H54 (cell line): ENCODE measurements at regions not wholly inside any gene's neighbourhood (a gene's known extent, or its start where the extent isn't known, plus 50 kb on each side); places are given as distances from the start of the nearest gene placed in this dataset.

Source experiments
- DNase-seq: peaks from one replicate; pipeline ENCODE4 v3.0.0; 2011; ENCODE audit warnings: low spot score, mixed read lengths; ENCODE audit not compliant: insufficient read length
- FAIRE-seq: peaks from 3 replicates; lab custom pipeline; 2011; peaks lifted over from hg19 to GRCh38; lab: Jason Lieb, UNC
- POLR2A ChIP-seq: IDR thresholded peaks from 2 replicates; pipeline ENCODE4 v1.6.1; 2011; ENCODE audit warnings: low read depth, mild to moderate bottlenecking, low read length

DNA sequence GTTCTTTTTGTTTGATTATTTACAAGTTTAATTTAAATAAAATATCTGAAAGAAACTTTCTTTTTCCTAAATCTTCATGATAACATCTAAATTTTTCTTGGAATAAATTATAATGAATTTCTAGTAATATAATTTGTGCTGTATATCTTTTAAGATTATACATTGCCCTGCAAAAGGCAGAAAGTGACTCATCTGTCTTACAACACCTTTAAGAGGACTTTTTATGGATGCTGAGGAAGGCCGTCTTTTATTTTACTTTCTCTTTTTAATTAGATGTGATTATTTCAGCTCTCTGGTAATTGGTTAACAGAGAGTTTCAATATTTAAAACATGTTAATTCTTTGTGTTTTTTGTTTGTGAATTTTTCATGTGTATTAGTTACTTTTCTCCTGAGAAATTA lies 598.4 kb downstream of the RPL10L start:
- FAIRE-seq (no peak), DNase-seq (no peak)
- no peak for TF ChIP-seq POLR2A

GRCh38 chr14:46051796-46052195 lies 599.8 kb downstream of the RPL10L start:
- FAIRE-seq (no peak), DNase-seq (no peak)
- no peak for TF ChIP-seq POLR2A

DNA sequence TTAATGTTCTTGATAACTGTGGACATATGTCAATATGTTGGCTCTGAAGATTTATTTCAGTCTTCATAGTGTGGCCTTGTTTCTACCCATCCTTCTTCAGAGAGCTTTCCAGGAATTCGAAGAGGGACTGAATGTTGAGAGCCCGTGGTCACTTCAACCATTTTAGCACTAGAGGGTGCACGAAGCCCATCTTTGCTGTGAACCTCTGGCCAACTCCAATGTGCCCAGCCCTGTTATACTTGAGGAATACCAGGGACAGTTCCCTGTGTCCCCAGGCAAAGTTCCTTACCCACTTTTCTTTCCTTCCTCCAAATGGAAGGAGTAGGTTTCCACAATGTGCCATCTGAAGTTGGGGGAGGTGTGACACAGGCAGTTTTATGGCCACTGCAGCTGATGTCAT lies 603.5 kb downstream of the RPL10L start:
- no peak for TF ChIP-seq POLR2A
- DNase-seq (no peak), FAIRE-seq (peak; percentile 84)

GRCh38 chr14:46036099-46036498 lies 615.5 kb downstream of the RPL10L start:
- DNase-seq (no peak), FAIRE-seq (no peak)
- TF ChIP-seq POLR2A, result no peak

GRCh38 chr14:46034305-46034704 lies 617.3 kb downstream of the RPL10L start:
- FAIRE-seq, result no peak
- TF ChIP-seq POLR2A, result no peak
- no peak for DNase-seq

DNA sequence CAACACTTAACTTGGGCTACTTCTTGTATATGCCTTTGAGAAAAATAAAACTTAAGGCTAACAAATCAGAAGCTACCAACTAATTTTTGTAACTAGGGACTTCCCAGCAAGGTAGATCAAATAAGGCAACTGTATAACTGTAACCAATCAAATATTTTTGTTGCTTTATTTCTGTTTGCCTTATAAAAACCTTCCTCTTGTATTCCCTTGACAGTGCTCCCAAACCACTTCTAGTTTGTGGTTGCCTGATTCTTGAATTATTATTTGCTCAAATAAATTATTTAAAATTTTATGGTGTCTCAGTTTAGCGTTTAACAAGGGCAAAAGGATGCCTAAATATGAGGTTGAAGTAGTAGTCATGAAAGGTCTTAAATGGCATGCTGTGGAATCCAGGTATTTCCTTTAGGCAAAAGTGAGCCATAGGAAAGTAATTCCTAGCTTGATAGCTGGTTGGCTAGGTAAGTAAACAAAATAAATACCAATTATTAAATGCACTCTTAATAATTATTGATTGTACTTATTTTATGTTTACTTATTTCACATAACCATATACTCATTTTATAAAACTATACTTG lies 632.6 kb downstream of the RPL10L start:
- TF ChIP-seq POLR2A, result no peak
- FAIRE-seq (no peak), DNase-seq (no peak)

DNA sequence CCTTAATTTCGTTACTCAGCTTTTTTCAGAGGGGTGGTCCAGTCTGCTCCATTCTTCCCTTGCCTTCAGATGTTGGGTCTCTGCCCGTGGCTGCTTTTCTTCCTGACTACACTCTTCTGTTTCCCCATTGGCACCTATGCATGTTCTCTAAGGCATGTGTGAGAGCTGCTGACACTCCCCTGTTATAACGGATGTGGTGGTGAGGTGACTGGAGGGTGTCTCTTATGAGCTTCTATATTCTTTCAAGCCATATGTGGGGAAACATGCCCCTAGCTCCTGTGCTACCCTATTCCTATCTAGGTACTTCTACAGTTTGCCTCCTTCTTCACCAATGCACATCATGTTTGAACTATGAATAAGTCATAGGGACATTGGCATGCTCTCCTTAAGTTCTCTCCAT lies 643.2 kb downstream of the RPL10L start:
- no peak for TF ChIP-seq POLR2A
- DNase-seq, result no peak
- no peak for FAIRE-seq

DNA sequence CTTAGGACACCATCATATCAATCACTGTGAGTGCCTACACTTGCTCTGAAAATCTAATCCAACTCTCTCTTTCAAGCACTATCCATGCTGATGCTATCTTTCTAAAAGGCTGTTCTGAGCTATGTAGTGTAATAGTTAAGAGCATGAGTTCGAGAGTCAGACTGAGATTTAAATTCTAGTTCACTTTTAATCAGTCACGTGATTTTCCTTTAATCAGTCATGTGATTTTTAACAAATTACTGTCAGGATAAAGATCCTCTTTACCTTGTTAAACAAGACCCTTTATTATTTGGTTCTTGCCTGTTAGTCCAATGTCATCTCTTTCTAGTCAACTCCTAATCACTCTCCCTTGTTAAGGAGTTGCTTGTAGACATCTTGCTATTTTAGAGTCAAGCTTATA lies 653.0 kb downstream of the RPL10L start:
- no peak for FAIRE-seq
- TF ChIP-seq POLR2A, result no peak
- DNase-seq, result no peak

DNA sequence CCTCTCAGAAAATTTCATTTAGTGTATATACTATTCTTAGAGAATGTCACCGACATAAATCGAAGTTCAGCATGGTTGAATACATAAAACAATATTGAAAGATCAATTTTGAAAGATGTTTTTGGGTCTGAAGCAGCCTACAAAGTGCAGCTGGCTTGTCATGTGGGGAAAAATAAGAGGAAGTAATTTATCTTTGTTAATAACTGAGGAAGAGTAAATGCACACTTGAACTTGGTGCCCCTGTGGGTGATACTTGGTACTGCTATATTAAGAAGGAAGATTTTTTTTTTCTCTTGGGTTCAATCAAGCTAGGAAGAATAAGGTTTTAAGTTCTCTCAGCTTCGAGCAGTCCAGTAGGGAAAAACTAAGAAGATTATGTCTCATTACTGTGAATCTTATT lies 661.3 kb downstream of the RPL10L start:
- no peak for TF ChIP-seq POLR2A
- DNase-seq (no peak), FAIRE-seq (no peak)

DNA sequence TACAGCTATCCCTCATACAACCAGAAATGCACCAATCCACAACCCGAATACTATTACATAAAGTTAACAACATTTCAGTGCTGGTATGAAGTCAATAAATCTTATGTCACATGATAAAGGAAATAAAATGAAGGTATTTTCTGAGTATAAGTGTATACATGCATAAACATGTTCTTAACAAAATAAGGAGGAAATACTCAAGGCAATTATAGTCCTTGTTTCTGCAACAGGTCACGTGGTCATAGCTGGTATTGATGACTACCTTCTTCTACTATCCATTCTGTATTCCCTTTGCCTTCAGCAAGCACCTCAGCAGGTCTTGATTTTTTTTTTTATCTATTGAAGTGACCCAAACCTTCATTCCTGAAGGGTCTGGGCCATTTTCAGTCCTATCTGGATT lies 675.6 kb downstream of the RPL10L start:
- no peak for FAIRE-seq
- DNase-seq, result no peak
- TF ChIP-seq POLR2A, result no peak

GRCh38 chr14:45972416-45972815 lies 679.2 kb downstream of the RPL10L start:
- DNase-seq (no peak), FAIRE-seq (no peak)
- TF ChIP-seq POLR2A, result no peak

DNA sequence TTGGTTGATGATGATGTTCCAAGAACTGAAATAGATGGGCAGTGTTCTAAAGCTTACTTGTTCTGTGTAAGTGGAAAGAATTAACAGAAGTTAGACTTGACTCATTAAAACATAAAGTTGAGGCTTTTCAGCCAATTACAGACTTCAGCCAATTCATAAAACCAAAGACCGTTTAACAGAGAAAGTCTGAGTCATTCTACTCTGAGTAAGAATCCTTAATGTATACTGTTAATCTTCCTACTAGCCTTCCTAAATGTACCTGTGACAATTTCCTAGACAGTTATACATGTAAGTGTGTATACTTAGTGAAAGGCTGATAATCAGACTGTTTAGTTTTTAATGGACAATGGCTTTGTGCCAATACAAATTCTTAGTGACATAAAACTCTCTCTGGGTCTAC lies 681.0 kb downstream of the RPL10L start:
- FAIRE-seq (no peak), DNase-seq (no peak)
- no peak for TF ChIP-seq POLR2A

DNA sequence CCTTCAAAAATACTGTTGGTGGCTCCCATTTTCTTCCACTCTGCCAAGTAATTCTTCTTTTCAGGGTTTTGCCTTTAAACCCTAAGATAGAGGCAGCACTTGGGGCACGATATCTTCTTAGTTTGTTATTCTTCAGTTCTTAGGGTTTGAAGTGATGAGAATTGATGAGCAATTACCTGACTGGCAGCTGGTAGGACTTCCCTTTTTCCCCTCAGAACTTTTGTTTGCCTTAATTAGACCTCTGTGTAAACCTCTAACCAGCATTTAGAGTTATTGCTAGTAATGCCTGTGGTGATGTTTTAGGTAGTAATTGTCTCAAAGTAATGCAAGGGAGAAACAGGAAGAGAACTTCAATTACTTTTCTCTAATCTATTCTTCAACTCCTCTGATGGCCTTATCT lies 683.5 kb downstream of the RPL10L start:
- no peak for TF ChIP-seq POLR2A
- no peak for FAIRE-seq
- DNase-seq, result no peak

DNA sequence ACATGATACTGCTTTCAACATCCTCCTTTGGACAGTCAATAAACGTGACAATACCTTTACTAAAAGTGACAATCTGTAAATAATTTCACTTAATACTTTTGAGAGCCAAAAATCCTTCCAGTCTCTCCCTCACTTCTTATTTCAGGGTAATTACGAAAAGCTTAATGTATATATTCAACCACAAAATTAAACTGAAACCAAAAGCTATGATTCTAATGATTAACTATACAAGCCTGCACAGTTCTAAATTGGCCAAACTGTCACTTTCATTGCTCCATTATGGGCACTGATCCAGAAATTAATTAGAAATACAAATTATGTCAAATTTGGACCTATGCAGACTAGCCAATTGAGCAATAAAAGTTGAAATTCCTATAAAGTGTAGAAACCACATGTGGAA lies 696.5 kb upstream of the MIS18BP1 start:
- DNase-seq (no peak), FAIRE-seq (no peak)
- no peak for TF ChIP-seq POLR2A

DNA sequence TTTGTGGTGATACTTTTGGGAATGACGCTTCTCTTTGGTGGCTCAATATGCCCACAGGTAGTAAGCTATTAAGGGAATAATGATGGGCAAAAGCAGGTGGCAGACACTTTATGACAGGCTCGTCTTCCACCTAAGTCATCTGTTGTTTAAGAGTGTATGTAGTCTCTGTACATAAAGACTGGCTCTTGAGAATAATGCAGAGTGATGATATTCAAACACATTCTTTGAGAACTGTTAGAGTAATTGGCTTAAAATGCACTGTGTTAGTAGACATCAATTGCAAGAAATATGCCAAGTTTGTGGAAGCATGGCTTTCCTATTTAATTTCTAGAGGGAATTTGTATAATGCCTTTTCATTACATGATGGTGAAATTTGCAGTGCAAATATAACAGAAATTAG lies 694.8 kb upstream of the MIS18BP1 start:
- DNase-seq (no peak), FAIRE-seq (no peak)
- no peak for TF ChIP-seq POLR2A

GRCh38 chr14:45946251-45946650 lies 693.2 kb upstream of the MIS18BP1 start:
- no peak for TF ChIP-seq POLR2A
- FAIRE-seq, result no peak
- DNase-seq, result no peak
